GM19043 (cell line): ENCODE measurements at regions not wholly inside any gene's neighbourhood (a gene's known extent, or its start where the extent isn't known, plus 50 kb on each side); places are given as distances from the start of the nearest gene placed in this dataset.

Source experiments
- ATAC-seq: cut with Tn5 transposase; IDR thresholded peaks from one replicate; pipeline ENCODE4 v1.9.1; 2021; ENCODE audit warnings: low read depth; ENCODE audit not compliant: unreplicated experiment

DNA sequence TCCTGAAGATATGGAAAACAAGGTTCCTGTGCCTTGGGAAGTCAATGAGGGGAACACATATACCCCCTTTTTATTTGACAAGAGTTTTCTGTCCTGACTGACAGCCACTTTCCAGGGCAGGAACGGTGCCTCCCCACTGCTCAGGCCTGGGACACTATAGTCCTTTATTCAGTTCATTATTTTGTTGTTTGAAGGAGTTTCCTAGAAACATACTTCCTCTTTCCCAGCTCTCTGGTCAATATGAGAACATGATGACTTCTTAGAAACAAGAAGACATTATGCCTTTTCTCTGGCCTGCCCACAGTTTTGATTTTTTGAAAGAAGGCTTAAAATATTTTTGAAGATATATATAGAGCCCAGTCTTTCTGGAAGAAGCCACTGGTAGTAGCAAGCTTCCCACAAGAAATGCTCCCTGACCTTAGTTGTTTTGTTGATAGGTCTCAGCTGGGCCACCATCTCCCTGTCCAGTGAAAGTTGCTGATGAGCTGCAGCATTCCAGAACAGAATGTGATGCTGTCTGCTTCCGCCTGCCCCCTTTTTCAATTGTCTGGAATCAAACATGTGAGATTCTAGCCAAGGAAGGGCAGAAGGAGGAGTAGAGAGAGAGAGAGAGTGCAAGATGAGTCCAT is 122.7 kb upstream of the ADRA1D start:
- no peak for ATAC-seq

DNA sequence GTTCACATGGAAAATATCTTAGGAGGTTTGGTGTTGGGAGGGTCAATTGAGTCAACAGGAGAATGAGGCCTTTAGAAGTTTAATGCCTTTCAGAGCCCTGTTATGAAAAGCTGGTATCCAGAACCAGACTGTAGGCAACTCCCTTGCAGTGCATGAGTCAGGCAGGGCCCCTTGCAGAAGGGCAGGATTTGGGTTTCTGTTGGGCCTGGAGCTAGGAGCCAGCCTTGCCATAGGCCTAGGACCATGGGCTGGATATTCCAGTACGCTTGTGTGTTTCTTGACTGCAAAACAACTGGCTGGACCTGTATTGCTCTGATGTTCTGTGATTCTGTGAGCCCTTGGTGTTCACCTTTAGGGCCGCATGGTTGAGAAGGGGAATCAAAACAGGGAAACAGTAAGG is 121.8 kb upstream of the ADRA1D start:
- ATAC-seq = no peak

DNA sequence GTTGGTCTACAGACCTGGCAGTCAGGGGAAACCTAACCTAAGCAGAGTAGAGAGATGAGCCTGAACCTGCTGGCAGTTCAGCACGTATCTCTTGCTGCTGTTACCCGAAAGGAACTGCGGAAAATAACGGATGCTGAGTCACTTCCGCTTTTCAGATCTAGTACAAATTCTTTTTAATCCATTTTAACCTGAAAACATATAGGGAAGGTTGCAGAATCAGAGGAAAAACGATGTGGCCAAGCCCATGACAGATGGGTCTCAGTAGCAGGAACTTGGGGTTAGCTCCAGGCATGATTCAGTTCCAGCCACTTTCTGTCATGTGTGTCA is 120.7 kb upstream of the ADRA1D start:
- no peak for ATAC-seq

DNA sequence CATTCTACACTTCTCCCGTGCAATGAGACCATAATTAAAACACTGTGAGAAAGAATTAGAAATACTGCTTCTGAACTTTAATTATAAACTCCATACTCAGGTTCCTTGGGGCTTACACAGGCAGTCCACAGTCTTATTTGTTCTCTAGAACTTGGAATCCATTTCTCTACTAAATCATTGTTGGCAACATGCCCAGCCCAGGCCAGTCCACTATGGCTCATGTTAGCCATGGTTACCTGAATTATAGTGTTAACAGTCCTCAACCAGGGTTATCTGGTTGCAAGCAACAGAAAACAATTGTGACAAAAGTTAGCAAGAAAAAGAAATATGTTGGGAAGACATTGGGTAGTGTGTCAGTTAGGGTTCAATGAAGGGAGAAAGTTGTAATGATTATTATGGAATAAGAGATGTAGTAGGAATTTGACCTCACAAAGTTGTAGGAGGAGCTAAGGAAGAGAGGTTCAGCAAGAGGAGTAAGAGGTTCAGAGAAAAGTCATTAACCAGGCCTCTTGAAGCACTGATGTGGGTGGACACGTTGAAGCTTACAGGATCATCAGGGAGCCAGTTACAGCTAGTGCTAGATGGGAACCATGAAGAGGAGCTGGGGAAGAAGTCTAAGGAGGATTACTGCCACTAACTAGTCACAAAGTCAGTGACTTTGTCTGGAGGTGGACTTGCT is 120.2 kb upstream of the ADRA1D start:
- no peak for ATAC-seq

GRCh38 chr20:4366076-4366475 is 117.0 kb upstream of the ADRA1D start:
- no peak for ATAC-seq

DNA sequence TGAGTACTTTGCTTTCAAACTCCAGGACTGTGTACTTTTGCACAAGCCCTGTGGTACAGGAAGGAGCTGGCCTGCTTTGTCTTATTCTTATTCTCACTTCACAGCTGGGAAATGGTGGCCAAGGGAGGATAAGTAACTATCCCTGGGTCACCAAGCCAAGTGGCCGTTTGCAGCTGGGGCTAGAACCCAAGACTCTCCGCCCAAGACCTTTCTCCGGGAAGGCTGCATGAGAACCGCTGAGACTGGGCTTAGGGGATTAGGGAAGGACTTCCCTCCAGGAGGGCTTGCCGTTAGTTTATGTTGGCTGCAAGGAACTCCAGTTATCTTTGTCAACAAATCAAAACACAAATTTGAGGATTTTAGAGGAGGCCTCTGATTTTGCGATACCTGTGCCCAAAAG is 109.5 kb upstream of the ADRA1D start:
- ATAC-seq = no peak

GRCh38 chr20:4352348-4352747 is 103.3 kb upstream of the ADRA1D start:
- no peak for ATAC-seq

- ATAC-seq = no peak
These were observed 101.0 kb upstream of the ADRA1D start for GRCh38 chr20:4350096-4350495.

GRCh38 chr20:4344670-4345069 is 95.6 kb upstream of the ADRA1D start:
- no peak for ATAC-seq

GRCh38 chr20:4342609-4343008 is 93.5 kb upstream of the ADRA1D start:
- no peak for ATAC-seq

DNA sequence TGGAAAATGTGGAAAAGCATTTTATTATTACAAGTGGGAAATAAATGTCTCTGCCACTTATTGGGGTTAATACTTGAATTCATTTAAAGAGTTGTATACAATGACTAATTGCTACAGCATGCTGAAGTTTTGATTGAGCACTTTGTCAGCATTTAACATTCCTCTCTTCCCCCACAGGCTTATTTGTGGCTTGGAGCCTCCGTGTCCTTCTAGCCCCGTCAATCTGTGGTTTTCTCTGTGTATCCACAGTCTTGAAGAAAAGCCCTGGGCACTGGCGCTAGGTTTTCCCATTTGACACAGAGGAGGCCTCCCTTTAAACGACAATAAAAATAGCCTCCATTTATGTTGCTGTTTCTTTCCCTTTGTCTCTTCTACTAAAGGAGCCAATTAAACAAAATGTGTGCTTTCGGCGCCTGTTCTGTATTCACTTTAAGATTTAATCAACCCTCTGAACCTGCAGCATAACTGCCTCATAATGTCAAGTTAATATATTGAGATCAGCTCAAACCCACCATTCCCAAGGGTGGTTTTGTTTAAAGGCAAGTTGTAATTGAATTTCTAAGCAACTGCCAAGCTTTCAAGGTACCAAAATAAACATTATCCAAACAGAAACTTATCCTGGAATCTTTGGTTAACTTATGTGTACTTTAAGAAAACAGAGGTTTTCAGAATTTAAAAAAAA is 92.9 kb upstream of the ADRA1D start:
- no peak for ATAC-seq

DNA sequence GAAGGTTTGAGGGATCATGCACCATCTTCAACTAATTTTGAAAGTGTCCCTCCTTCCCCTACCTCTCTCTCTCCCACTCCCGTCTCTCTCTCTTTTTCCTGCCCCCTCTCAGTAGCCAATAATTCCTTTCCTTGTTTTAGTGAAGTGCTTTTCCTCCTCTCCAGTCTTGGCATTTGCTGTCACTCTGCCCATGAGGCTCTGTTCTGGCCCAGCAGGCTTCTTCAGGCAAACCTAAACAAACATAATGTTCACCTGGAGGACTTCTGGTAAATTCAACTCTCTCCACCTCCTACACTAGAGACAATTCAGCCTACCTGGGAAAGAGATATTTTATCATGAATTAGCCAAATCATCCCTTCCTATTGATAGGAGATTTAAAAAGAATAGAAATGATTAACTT is 86.6 kb upstream of the ADRA1D start:
- no peak for ATAC-seq

- no peak for ATAC-seq
These were observed 83.2 kb upstream of the ADRA1D start for GRCh38 chr20:4332121-4332860.

GRCh38 chr20:4330011-4330410 is 80.9 kb upstream of the ADRA1D start:
- no peak for ATAC-seq

DNA sequence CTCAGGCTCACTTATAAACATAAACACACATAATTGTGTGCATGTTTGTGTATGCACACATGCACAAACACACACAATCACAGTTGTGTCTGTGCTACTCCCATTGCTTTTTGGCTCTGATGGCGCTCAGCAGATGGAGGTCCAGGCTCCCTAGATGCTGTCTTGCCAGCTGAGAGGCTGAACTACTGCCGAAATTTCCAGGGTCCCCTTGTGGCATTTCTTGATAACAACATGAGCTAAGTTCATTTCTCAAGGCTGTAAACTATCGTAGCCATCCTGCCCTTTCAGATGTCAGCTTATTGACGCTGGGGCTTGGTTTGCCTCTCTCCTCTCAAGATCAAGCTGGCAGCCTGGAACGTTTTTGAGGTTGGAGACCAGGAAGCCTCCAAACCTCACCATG is 80.1 kb upstream of the ADRA1D start:
- ATAC-seq = no peak

- ATAC-seq = no peak
These were observed 79.5 kb upstream of the ADRA1D start for GRCh38 chr20:4328541-4328940.

DNA sequence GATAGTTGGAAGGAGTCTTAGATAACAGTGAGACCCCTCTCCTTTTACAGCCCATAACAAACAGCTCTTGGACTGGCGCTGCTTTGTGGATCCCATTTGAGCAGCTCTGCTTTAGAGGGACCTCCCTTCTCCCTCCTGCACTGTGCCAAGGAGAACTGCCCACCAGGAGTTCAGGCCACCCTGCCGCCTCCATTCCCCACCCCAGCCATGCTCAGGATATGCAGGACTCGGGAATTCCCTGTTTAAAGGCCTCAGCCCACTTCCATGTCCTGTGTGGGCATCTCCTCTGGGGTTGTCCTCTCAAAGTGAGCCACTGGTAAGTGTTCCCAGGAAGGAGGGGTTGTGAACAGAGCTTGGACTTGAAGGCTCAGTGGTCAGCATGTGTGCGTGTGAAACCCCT is 78.9 kb upstream of the ADRA1D start:
- ATAC-seq = no peak

DNA sequence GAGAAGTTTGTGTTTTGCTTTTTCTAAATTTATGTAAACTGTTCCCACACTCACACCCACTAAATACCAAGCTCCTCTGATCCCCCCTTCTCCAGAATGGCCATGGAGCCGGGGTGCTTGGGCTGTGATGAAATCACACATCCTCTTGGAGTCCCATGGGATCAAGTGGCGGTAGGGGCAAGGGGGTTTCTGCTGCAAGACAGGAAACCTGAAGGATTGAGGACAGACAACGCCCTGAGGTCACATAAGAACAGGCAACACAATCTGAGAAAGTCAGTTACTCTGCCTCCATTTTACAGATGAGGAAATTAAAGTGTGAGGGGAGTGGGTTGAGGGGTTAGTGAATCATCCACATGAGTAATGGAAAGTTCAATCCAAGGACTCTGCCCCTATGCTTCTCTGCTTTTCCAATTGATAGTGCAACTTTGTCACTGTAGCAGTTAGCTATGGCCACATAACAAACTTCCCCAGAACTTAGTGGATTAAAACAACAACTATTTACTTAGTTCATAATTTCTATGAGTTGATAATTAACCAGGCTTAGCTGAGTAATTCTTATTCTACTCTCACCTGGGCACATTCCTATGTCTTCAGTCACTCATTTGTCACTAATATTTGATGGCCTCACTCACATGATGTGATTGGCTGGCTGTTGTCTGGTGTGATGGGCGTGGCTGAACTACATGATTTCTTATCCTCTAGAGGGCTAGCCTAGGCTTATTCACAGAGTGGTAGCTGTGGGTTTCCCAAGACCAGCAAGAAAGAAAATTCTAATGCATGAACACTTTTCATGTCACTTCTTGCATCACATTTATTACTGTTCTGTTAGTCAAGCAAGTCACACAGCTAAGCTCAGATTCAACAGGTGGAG is 77.3 kb upstream of the ADRA1D start:
- ATAC-seq = no peak

DNA sequence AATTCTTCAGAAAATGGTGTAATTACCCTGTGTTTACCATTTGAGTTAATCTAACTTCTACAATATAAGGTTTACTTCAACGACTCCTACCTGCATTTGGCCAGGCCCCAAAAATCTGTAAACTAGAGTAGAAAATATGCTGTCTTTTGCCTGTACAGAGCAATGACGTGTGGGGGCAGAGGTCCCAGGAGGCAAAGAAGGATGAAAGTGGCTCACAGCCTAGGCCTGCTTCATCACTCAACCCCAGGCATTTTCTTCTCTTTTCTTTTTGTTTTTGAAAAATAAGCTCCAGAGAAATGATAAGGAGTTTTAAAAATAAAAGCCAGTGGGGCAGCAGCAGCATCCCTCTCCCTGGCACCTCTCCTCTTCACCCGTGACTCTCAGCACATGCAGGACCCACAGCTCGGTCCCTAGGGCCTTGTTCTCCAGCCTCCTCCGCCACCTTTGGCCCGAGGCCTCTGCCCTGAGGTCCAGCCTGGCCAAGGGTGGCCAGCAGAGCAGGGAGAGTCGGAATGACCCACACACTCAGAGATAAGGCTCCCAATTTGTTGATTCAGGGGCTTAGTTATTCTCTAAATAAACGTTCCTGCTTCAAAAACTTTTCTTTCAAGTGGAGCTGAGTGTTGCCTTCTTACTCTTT is 76.6 kb upstream of the ADRA1D start:
- ATAC-seq = no peak

DNA sequence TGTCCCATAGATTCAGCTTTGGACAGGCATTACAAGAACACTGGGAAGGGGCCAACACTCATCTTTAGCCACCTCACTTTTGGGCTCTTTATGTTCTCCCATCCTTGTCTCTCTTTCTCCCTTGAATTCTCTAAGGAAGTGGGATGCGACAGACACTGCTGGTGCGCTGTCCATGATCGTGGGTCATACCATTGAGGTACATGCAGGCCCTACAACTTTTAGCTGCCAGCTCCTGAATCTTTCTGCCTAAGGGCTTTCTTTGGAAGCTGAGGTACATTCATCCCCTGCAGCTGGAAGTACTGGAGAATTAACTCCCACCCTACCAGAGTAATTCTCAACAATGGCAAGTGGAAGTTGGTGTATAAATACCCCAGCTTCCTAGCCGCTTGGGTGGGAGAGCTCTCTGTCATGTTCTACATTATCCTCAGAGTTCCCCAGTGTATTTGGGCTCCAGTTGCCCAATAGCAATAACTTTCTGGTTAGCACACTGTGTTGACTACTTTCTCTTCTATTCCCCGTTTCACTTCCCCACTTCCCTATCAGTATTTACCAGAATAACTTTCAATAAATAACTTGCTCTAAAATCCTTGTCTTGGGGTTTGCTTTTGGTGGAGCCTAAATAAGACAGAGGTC is 75.6 kb upstream of the ADRA1D start:
- ATAC-seq = no peak
